MCF 10A (cell line): ENCODE measurements at regions not wholly inside any gene's neighbourhood (a gene's known extent, or its start where the extent isn't known, plus 50 kb on each side); places are given as distances from the start of the nearest gene placed in this dataset.

ENCODE experiments used
- BruUV-seq: library from RNA; stranded (reverse); fragments of 400-500 nt; replicated peaks from 2 replicates; lab custom pipeline; 2021; lab: Mats Ljungman, UMichigan
- CTCF ChIA-PET: fragments of 300-600 bp; sonication (Branson Sonifier 250); formaldehyde crosslinking; extraction: SDS; loops from one replicate; lab custom pipeline; 2021; ENCODE audit warnings: antibody characterized with exemption, inconsistent platforms; lab: Yijun Ruan, JAX
- POLR2A ChIA-PET: fragments of 300-600, 350-650 bp; sonication (Branson Sonifier 250); formaldehyde crosslinking; extraction: SDS; loops from one replicate; lab custom pipeline; 2020; ENCODE audit warnings: antibody characterized with exemption, inconsistent platforms; lab: Yijun Ruan, JAX
- DNase-seq: peaks from one replicate; pipeline ENCODE4 v3.0.0-alpha.2; 2018; ENCODE audit not compliant: unreplicated experiment
- H3K27ac Mint-ChIP-seq: one replicate; pipeline ENCODE4 v1.8.0; 2022; ENCODE audit warnings: mild to moderate bottlenecking, low read depth, mixed read lengths; ENCODE audit not compliant: unreplicated experiment
- H3K27me3 Mint-ChIP-seq: one replicate; pipeline ENCODE4 v1.8.0; 2022; ENCODE audit warnings: mixed read lengths; ENCODE audit not compliant: insufficient read depth, unreplicated experiment
- H3K36me3 Mint-ChIP-seq: one replicate; pipeline ENCODE4 v1.8.0; 2022; ENCODE audit warnings: mild to moderate bottlenecking, moderate library complexity, mixed read lengths; ENCODE audit not compliant: insufficient read depth, unreplicated experiment
- H3K4me1 Mint-ChIP-seq: one replicate; pipeline ENCODE4 v1.8.0; 2022; ENCODE audit warnings: mixed read lengths; ENCODE audit not compliant: insufficient read depth, unreplicated experiment
- H3K4me3 Mint-ChIP-seq: one replicate; pipeline ENCODE4 v1.8.0; 2022; ENCODE audit warnings: mild to moderate bottlenecking, moderate library complexity, mixed read lengths; ENCODE audit not compliant: unreplicated experiment
- H3K9me3 Mint-ChIP-seq: one replicate; pipeline ENCODE4 v1.8.0; 2022; ENCODE audit warnings: mixed read lengths; ENCODE audit not compliant: unreplicated experiment
- CTCF ChIP-seq: fragments of 200-600 bp; IDR thresholded peaks from one replicate; pipeline ENCODE4 v1.8.0; 2022; ENCODE audit warnings: antibody characterized with exemption, mild to moderate bottlenecking; ENCODE audit not compliant: unreplicated experiment
- intact Hi-C: fragments of 100-400 bp; cut with micrococcal nuclease; formaldehyde crosslinking; loops from 2 replicates; pipeline ENCODE4 v1.14.1; 2022

- Mint-ChIP-seq H3K4me3 (no peak overlapping the region), H3K9me3 (peaks cover 10% of the 10 kb centered on the region), H3K27me3 (no peaks in the 10 kb centered on the region), H3K27ac (peak overlapping the region; percentile 62), H3K36me3 (no peaks in the 10 kb centered on the region), H3K4me1 (peaks cover 25% of the 10 kb centered on the region)
- no TSS peak for BruUV-seq
- POLR2A ChIA-PET: interaction anchor here (0.7 kb wide), 1 partner anchor 150 kb away, joined by 3 read pairs; no protein-coding TSS in a partner anchor
- DNase-seq: no peak
- intact Hi-C loops: no loop called here
- no peak for TF ChIP-seq CTCF
- CTCF ChIA-PET: no interaction called here
Observed at GRCh38 chr2:215677481-215677880, 241.6 kb upstream of the FN1 start.

- POLR2A ChIA-PET: no interaction called here
- DNase-seq: no peak
- no peak overlapping the region for H3K4me3 Mint-ChIP-seq
- intact Hi-C loops: no loop called here
- H3K27ac Mint-ChIP-seq: no peak overlapping the region
- H3K36me3 Mint-ChIP-seq: no peaks in the 10 kb centered on the region
- CTCF ChIA-PET: no interaction called here
- H3K4me1 Mint-ChIP-seq: peaks cover 4% of the 10 kb centered on the region
- BruUV-seq: no TSS peak
- no peaks in the 10 kb centered on the region for H3K27me3 Mint-ChIP-seq
- no peak for TF ChIP-seq CTCF
- peaks cover 17% of the 10 kb centered on the region for H3K9me3 Mint-ChIP-seq
Observed at GRCh38 chr2:215672406-215672805, 236.5 kb upstream of the FN1 start.

- peaks cover 17% of the 10 kb centered on the region for H3K9me3 Mint-ChIP-seq
- DNase-seq: no peak
- no peak overlapping the region for H3K4me3 Mint-ChIP-seq
- H3K36me3 Mint-ChIP-seq: no peaks in the 10 kb centered on the region
- no TSS peak for BruUV-seq
- H3K4me1 Mint-ChIP-seq: peaks cover 4% of the 10 kb centered on the region
- CTCF ChIA-PET: interaction anchor here (0.6 to 0.9 kb wide), 3 partner anchors 10 to 583 kb away, joined by 3 to 5 read pairs (median 4); no protein-coding TSS in a partner anchor
- H3K27ac Mint-ChIP-seq: no peak overlapping the region
- H3K27me3 Mint-ChIP-seq: no peaks in the 10 kb centered on the region
- no peak for TF ChIP-seq CTCF
- intact Hi-C loops: no loop called here
- POLR2A ChIA-PET: no interaction called here
Observed at GRCh38 chr2:215671691-215672090, 235.8 kb upstream of the FN1 start.

GRCh38 chr2:215671244-215671643, 235.4 kb upstream of the FN1 start:
- BruUV-seq: no TSS peak
- POLR2A ChIA-PET: no interaction called here
- H3K36me3 Mint-ChIP-seq: no peaks in the 10 kb centered on the region
- intact Hi-C loops: no loop called here
- H3K4me1 Mint-ChIP-seq: peaks cover 4% of the 10 kb centered on the region
- CTCF ChIA-PET: interaction anchor here (0.6 to 0.9 kb wide), 6 partner anchors 11 to 583 kb away, joined by 3 to 5 read pairs (median 4); no protein-coding TSS in a partner anchor
- peaks cover 17% of the 10 kb centered on the region for H3K9me3 Mint-ChIP-seq
- H3K27me3 Mint-ChIP-seq: no peaks in the 10 kb centered on the region
- no peak overlapping the region for H3K27ac Mint-ChIP-seq
- TF ChIP-seq CTCF: no peak
- H3K4me3 Mint-ChIP-seq: no peak overlapping the region
- no peak for DNase-seq
